Erythroblast (primary cell): ENCODE measurements at regions not wholly inside any gene's neighbourhood (a gene's known extent, or its start where the extent isn't known, plus 50 kb on each side); places are given as distances from the start of the nearest gene placed in this dataset.

Experiments
- GATA1 ChIP-seq: IDR thresholded peaks from 2 replicates; pipeline ENCODE4 v1.6.1; 2011; ENCODE audit warnings: low read depth, mild to moderate bottlenecking, control low read depth, low read length, moderate library complexity
- POLR2A ChIP-seq: IDR thresholded peaks from 2 replicates; pipeline ENCODE4 v1.6.1; 2011; ENCODE audit warnings: mild to moderate bottlenecking, low read length

DNA sequence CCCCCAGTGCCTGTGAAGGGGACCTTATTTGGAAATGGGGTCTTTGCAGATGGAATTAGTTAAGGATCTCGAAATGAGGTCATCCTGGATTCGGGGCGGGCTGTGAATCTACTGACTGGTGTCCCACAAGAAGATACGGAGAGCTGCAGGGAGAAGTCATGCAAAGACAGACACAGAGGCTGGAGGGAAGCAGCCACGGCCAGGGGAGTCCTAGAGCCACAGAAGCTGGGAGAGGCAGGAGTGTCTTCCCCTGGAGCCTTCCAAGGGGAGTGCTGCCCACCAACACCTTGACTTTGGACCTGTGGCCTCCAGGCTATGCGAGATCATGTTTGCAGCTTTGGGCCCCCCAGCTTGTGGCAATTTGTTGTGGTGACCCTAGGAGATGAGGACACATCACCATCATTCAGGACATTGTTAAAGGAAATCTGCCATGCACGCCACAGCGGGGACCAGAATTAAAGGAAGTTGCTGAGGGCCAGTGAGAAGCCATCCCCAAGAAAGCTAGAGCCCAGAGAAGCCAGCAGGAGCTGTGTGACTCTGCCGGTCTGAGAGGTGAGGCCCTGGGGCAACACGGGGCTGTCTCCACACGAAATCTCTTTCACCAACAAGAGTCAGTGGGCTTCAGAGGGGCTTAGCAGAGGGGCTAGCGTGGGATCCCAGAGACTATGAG is 434.7 kb downstream of the BRD1 start:
- no peak for TF ChIP-seq POLR2A
- no peak for TF ChIP-seq GATA1
